OCI-LY1 (cell line): ENCODE measurements at regions not wholly inside any gene's neighbourhood (a gene's known extent, or its start where the extent isn't known, plus 50 kb on each side); places are given as distances from the start of the nearest gene placed in this dataset.

Experiments
- H2AFZ ChIP-seq: fragments of 200-600 bp; sonication (generic), shearing (Covaris generic); 2 replicates; pipeline ENCODE4 v1.6.0; 2014; ENCODE audit warnings: antibody characterized with exemption, mild to moderate bottlenecking, low read length
- H3F3A ChIP-seq: fragments of 200-600 bp; sonication (generic), shearing (Covaris generic); 2 replicates; pipeline ENCODE4 v1.6.0; 2014; ENCODE audit warnings: mild to moderate bottlenecking, antibody characterized with exemption, low read length, moderate library complexity; ENCODE audit not compliant: insufficient read depth
- H3K27ac ChIP-seq: fragments of 200-600 bp; sonication (generic); 2 replicates; pipeline ENCODE4 v1.5.1; 2014; ENCODE audit warnings: low read length, mixed run types, mild to moderate bottlenecking, low read depth; ENCODE audit not compliant: poor library complexity, severe bottlenecking
- H3K27me3 ChIP-seq: fragments of 200-600 bp; sonication (generic); 2 replicates; pipeline ENCODE4 v1.6.0; 2014; ENCODE audit warnings: antibody characterized with exemption, mild to moderate bottlenecking, low read length, moderate library complexity; ENCODE audit not compliant: insufficient read depth
- H3K36me3 ChIP-seq: fragments of 200-600 bp; sonication (generic); 2 replicates; pipeline ENCODE4 v1.6.1; 2014; ENCODE audit warnings: mild to moderate bottlenecking, antibody characterized with exemption, low read length, moderate library complexity, mixed read lengths; ENCODE audit not compliant: insufficient read depth
- H3K4me1 ChIP-seq: fragments of 200-600 bp; sonication (generic); 2 replicates; pipeline ENCODE4 v1.5.1; 2014; ENCODE audit warnings: mild to moderate bottlenecking, low read length, moderate library complexity; ENCODE audit not compliant: insufficient read depth, severe bottlenecking
- H3K4me2 ChIP-seq: fragments of 200-600 bp; sonication (generic), shearing (Covaris generic); 2 replicates; pipeline ENCODE4 v1.6.1; 2014; ENCODE audit warnings: low read length
- H3K4me3 ChIP-seq: fragments of 200-600 bp; sonication (generic); 2 replicates; pipeline ENCODE4 v1.5.1; 2014; ENCODE audit warnings: low read length, low read depth, mild to moderate bottlenecking, mixed read lengths; ENCODE audit not compliant: poor library complexity, severe bottlenecking
- H3K79me2 ChIP-seq: fragments of 200-600 bp; shearing (Covaris generic); 2 replicates; pipeline ENCODE4 v1.6.1; 2016; ENCODE audit warnings: mixed run types, low read length, mixed read lengths; ENCODE audit not compliant: insufficient read depth
- H3K9ac ChIP-seq: fragments of 200-600 bp; sonication (generic), shearing (Covaris generic); 2 replicates; pipeline ENCODE4 v1.6.1; 2014; ENCODE audit warnings: mild to moderate bottlenecking, low read length, mixed read lengths
- H3K9me2 ChIP-seq: fragments of 200-600 bp; sonication (generic), shearing (Covaris generic); 2 replicates; pipeline ENCODE4 v1.6.1; 2014; ENCODE audit warnings: low read depth, mild to moderate bottlenecking, low read length, mixed read lengths
- H3K9me3 ChIP-seq: fragments of 200-600 bp; shearing (Covaris generic); 2 replicates; pipeline ENCODE4 v1.6.1; 2014; ENCODE audit warnings: low read length, mixed read lengths
- H4K20me1 ChIP-seq: fragments of 200-600 bp; sonication (generic), shearing (Covaris generic); 2 replicates; pipeline ENCODE4 v1.6.0; 2016; ENCODE audit warnings: mild to moderate bottlenecking, low read length; ENCODE audit not compliant: insufficient read depth
- EZH2 ChIP-seq: fragments of 200-600 bp; sonication (generic), shearing (Covaris generic); IDR thresholded peaks from 2 replicates; pipeline ENCODE4 v1.8.0; 2017; ENCODE audit warnings: borderline replicate concordance, mixed run types, mild to moderate bottlenecking, antibody characterized with exemption, low read length, moderate library complexity, mixed read lengths
- TF ChIP-seq, protein P1 (sequence below): fragments of 200-600 bp; sonication (generic), shearing (Covaris generic); IDR thresholded peaks from 2 replicates; pipeline ENCODE4 v1.5.1; 2017; ENCODE audit warnings: mild to moderate bottlenecking, antibody characterized with exemption, low read length, moderate library complexity, mixed read lengths

DNA sequence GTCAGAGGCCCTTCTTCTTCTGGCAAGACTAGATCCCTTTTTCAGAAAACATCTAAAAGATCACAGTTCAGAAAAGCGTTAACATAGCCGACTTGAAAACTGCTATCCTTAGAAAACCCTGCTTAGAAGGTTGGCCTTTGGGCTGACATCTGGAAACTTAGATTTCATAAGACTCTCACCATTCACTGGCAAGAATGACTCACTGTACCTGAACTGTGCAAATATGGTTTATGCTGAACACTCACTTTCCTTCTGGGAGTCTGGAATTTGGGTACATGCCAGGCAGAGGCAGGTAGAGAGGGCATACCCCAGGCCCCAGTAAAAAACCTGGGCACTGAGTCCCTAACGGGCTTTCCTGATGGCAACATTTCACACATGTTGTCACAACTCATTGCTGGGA, 88.8 kb upstream of the GPC3 start:
- no peaks in the 10 kb centered on the region for H3K79me2 ChIP-seq
- H4K20me1 ChIP-seq, result no peaks in the 10 kb centered on the region
- H3K4me1 ChIP-seq, result no peaks in the 10 kb centered on the region
- H3K36me3 ChIP-seq, result no peaks in the 10 kb centered on the region
- no peaks in the 10 kb centered on the region for H3K9me3 ChIP-seq
- H3K4me3 ChIP-seq, result no peak overlapping the region
- TF ChIP-seq EZH2, result no peak
- TF ChIP-seq, protein P1, sequence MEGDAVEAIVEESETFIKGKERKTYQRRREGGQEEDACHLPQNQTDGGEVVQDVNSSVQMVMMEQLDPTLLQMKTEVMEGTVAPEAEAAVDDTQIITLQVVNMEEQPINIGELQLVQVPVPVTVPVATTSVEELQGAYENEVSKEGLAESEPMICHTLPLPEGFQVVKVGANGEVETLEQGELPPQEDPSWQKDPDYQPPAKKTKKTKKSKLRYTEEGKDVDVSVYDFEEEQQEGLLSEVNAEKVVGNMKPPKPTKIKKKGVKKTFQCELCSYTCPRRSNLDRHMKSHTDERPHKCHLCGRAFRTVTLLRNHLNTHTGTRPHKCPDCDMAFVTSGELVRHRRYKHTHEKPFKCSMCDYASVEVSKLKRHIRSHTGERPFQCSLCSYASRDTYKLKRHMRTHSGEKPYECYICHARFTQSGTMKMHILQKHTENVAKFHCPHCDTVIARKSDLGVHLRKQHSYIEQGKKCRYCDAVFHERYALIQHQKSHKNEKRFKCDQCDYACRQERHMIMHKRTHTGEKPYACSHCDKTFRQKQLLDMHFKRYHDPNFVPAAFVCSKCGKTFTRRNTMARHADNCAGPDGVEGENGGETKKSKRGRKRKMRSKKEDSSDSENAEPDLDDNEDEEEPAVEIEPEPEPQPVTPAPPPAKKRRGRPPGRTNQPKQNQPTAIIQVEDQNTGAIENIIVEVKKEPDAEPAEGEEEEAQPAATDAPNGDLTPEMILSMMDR, result no peak
- no peak overlapping the region for H3K4me2 ChIP-seq
- no peak overlapping the region for H3K9ac ChIP-seq
- no peaks in the 10 kb centered on the region for H3F3A ChIP-seq
- H2AFZ ChIP-seq, result no peak overlapping the region
- H3K27ac ChIP-seq, result no peak overlapping the region
- no peaks in the 10 kb centered on the region for H3K9me2 ChIP-seq
- H3K27me3 ChIP-seq, result no peaks in the 10 kb centered on the region

DNA sequence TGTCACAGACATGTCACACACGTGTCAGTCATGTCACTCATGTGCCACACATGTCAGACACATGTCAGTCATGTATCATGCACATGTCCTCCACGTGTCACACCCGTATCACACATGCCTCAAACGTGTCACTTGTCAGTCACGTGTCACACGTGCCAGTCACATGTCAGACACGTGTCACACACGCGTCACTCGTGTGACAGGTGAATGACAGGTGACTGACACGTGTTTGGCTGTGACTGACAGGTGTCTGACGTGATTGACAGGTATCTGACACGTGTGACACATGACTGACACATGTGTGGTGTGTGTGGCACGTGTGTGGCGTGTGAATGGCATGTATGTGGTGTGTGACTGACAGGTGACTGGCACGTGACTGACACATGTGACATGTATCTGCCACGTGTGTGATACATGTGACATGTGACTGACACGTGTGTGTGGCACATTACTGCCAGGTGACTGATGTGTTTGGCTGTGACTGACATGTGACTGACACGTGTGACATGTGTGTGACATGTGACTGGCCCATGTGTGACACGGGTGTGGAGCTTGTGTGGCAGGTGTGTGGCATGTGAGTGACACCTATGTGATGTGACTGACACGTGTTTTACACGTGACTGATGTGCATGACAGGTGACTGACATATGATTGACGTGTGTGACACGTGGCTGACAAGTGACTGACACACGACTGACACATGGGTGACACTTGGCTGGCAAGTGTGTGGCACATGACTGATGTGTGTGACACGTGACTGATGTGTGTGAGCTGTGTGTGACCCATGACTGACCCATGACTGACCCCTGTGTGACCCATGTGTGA, 90.7 kb upstream of the GPC3 start:
- Histone ChIP-seq H3K4me1 (no peaks in the 10 kb centered on the region), H3K4me3 (no peak overlapping the region), H3K9me3 (no peaks in the 10 kb centered on the region), H3K9ac (no peak overlapping the region), H3F3A (no peaks in the 10 kb centered on the region), H3K79me2 (no peaks in the 10 kb centered on the region), H3K9me2 (no peaks in the 10 kb centered on the region), H3K4me2 (no peak overlapping the region), H2AFZ (no peak overlapping the region), H3K27ac (no peak overlapping the region), H3K36me3 (no peaks in the 10 kb centered on the region), H3K27me3 (no peaks in the 10 kb centered on the region), H4K20me1 (no peaks in the 10 kb centered on the region)
- TF ChIP-seq EZH2, result no peak
- TF ChIP-seq, protein P1, result no peak

DNA sequence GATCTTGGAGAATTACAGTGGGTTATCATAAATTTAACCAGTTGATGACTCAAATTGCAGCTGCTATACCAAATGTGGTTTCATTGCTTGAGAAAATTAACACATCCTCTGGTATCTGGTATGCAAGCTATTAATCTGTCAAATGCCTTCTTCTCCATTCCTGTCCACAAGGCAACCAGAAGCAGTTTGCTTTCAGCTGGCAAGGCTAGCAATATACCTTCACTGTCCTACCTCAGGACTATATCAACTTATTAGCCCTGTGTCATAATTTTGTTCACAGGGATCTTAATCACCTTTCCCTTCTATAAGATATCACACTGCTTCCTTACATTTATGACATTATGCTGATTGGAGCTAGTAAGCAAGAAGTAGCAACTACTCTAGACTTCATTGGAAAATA, 110.0 kb upstream of the GPC3 start:
- TF ChIP-seq EZH2, result no peak
- TF ChIP-seq, protein P1, result no peak
- Histone ChIP-seq H3K9ac (no peak overlapping the region), H3K27me3 (no peaks in the 10 kb centered on the region), H4K20me1 (no peaks in the 10 kb centered on the region), H3K4me1 (no peaks in the 10 kb centered on the region), H2AFZ (no peak overlapping the region), H3K4me3 (no peak overlapping the region), H3K9me3 (no peaks in the 10 kb centered on the region), H3F3A (no peaks in the 10 kb centered on the region), H3K4me2 (no peak overlapping the region), H3K79me2 (no peaks in the 10 kb centered on the region), H3K27ac (no peak overlapping the region), H3K9me2 (no peaks in the 10 kb centered on the region), H3K36me3 (no peaks in the 10 kb centered on the region)
